Right lobe of liver (tissue), 4 donors: ENCODE measurements at regions not wholly inside any gene's neighbourhood (a gene's known extent, or its start where the extent isn't known, plus 50 kb on each side); places are given as distances from the start of the nearest gene placed in this dataset.

Experiments
- CTCF ChIP-seq, 4 donors: fragments of 200-600 bp in 3 of 4; fragments of 450-650 bp in 1 of 4; IDR thresholded peaks; one replicate each; pipeline versions ENCODE4 v1.5.1 to v1.8.0; 2016 to 2022; ENCODE audit warnings: antibody characterized with exemption in 4 of 4, mild to moderate bottlenecking in 2 of 4
- POLR2A ChIP-seq: fragments of 450-650 bp; IDR thresholded peaks from one replicate; pipeline ENCODE4 v1.6.1; 2017; ENCODE audit warnings: antibody characterized with exemption, mild to moderate bottlenecking
- donor health status: DM: no; HTN: no; CAD: no.
- donor health status: DM: no; HTN: no; CAD: no.
- donor health status: DM: no; HTN: yes; CAD: no.

- TF ChIP-seq CTCF (IDR thresholded peaks at IDR 0.05) (peak; percentile 37 to 55 (median 54)), POLR2A (no peak)
Observed at GRCh38 chr10:6920072-6921019, 340.3 kb upstream of the PRKCQ start.
